ENCODE measurements at regions not wholly inside any gene's neighbourhood (a gene's known extent, or its start where the extent isn't known, plus 50 kb on each side); places are given as distances from the start of the nearest gene placed in this dataset.

DNA sequence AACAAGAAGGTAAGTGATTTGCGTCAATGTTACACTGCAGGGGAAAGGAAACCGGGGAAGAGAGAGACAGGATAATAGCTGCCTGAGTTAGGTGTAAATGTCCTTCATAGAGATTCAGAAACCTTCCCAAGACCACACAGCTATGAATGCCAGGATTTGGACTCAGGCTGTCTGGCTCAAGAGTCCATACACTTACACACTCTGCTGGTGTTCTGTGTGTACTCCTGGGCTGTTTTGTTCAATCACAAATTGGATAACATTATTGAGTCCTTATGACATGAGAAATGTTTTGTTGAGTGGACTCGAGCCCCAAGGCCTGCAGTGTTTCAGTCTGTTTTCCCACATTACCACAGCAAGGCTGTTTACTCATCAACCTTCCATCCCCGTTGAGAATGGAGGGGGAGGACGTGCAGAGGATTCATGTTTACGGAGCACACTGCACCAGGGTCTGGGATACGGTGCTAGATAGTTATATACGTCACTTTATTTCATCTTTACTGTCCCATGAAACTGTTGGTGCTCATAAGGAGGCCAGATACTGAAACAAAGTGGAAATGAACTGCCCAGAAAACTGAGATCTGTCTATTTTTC, 450.8 kb downstream of the HAPSTR1 start:
- no peaks in the 10 kb centered on the region for H3K36me3 ChIP-seq (ENCODE audit: control insufficient read depth, insufficient read depth, low read length)
- intact Hi-C loops (cut with micrococcal nuclease; ENCODE audit: unreplicated experiment) = no loop called here
- ATAC-seq (no peak), DNase-seq (ENCODE audit: low read depth, low spot score) (no peak)
- no peaks in the 10 kb centered on the region; the same call in 1 of the 2 replicates for H3K27me3 ChIP-seq (ENCODE audit: control insufficient read depth, insufficient read depth, low read length)
- ChIA-PET POLR2A (no interaction called here), CTCF (no interaction called here)
- no peak overlapping the region for H3K27ac ChIP-seq (ENCODE audit: low read length)
- TF ChIP-seq TCF7L2 (IDR thresholded peaks at IDR 0.05; ENCODE audit: low read depth, low read length) (no peak), SIN3A (IDR thresholded peaks at IDR 0.05; ENCODE audit: borderline replicate concordance, insufficient read depth, low read depth, low read length) (no peak), POLR2AphosphoS5 (IDR thresholded peaks at IDR 0.05; ENCODE audit: low read depth, low read length) (no peak)
- TF ChIP-seq, protein P1, sequence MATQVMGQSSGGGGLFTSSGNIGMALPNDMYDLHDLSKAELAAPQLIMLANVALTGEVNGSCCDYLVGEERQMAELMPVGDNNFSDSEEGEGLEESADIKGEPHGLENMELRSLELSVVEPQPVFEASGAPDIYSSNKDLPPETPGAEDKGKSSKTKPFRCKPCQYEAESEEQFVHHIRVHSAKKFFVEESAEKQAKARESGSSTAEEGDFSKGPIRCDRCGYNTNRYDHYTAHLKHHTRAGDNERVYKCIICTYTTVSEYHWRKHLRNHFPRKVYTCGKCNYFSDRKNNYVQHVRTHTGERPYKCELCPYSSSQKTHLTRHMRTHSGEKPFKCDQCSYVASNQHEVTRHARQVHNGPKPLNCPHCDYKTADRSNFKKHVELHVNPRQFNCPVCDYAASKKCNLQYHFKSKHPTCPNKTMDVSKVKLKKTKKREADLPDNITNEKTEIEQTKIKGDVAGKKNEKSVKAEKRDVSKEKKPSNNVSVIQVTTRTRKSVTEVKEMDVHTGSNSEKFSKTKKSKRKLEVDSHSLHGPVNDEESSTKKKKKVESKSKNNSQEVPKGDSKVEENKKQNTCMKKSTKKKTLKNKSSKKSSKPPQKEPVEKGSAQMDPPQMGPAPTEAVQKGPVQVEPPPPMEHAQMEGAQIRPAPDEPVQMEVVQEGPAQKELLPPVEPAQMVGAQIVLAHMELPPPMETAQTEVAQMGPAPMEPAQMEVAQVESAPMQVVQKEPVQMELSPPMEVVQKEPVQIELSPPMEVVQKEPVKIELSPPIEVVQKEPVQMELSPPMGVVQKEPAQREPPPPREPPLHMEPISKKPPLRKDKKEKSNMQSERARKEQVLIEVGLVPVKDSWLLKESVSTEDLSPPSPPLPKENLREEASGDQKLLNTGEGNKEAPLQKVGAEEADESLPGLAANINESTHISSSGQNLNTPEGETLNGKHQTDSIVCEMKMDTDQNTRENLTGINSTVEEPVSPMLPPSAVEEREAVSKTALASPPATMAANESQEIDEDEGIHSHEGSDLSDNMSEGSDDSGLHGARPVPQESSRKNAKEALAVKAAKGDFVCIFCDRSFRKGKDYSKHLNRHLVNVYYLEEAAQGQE (IDR thresholded peaks at IDR 0.05; ENCODE audit: insufficient read depth in 1 of 2, low read depth in 2 of 2, low read length in 1 of 2) = no peak
- TF ChIP-seq, protein P2, sequence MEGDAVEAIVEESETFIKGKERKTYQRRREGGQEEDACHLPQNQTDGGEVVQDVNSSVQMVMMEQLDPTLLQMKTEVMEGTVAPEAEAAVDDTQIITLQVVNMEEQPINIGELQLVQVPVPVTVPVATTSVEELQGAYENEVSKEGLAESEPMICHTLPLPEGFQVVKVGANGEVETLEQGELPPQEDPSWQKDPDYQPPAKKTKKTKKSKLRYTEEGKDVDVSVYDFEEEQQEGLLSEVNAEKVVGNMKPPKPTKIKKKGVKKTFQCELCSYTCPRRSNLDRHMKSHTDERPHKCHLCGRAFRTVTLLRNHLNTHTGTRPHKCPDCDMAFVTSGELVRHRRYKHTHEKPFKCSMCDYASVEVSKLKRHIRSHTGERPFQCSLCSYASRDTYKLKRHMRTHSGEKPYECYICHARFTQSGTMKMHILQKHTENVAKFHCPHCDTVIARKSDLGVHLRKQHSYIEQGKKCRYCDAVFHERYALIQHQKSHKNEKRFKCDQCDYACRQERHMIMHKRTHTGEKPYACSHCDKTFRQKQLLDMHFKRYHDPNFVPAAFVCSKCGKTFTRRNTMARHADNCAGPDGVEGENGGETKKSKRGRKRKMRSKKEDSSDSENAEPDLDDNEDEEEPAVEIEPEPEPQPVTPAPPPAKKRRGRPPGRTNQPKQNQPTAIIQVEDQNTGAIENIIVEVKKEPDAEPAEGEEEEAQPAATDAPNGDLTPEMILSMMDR (IDR thresholded peaks at IDR 0.05) = no peak
- H3K4me3 ChIP-seq (ENCODE audit: low read depth in 2 of 2, low read length in 2 of 2) = no peak overlapping the region
- no peaks in the 10 kb centered on the region for H3K9me3 ChIP-seq (ENCODE audit: control insufficient read depth, insufficient read depth, low read depth, low read length)
- in situ Hi-C loops (cut with HindIII; ENCODE audit: low pct_unique_long_range_greater_than_20kb, low sequenced_read_pairs) = no loop called here
- no TSS peak for BruUV-seq (replicated peaks)
- H3K4me1 ChIP-seq (ENCODE audit: control insufficient read depth, insufficient read depth, low read length) = no peaks in the 10 kb centered on the region

DNA sequence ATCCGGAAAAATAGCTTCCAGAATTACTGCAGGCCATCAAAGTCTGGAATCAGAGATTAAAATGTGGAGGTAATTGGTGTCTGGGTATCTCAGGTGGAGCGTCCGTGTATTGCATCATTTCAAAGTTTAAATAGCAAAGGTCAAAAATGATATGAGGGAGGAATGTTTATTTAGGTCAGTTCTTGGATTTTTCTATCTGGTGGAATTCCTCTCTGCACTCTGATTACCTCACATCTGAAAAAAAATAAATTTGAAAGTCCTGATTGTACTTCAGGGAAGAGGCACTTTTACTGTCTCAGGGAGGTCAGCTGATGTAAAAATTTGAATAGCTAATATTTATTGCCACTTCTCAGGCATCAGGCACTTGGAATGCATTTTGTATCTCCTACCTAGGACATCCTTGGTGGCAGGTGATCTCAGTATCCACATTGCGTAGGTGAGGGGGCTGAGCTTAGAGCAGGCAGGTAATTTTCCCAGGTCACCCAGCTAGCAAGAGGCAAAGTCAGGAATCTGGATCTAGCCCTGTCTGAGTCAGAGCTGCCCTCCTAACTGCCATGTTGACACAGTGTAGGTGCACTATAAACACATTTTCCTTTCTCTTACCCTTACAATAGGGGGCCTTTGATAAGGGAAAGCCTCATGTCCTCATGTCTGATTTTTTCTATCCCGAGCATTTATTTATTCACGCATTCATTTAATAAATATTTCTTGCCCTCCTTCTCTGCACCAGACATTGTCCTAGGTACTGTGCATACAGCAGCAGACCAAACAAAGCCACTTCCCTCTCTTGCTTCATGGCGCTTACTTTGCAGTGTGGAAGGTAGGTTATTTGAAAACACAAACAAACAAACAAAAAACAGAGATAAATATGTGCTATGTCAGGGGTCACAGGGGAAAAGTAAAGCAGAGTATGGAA, 454.3 kb downstream of the HAPSTR1 start:
- no peaks in the 10 kb centered on the region for H3K4me1 ChIP-seq (ENCODE audit: control insufficient read depth, insufficient read depth, low read length)
- no peak overlapping the region for H3K27ac ChIP-seq (ENCODE audit: low read length)
- DNase-seq (ENCODE audit: low read depth, low spot score) (no peak), ATAC-seq (no peak)
- H3K4me3 ChIP-seq (ENCODE audit: low read depth in 2 of 2, low read length in 2 of 2) = no peak overlapping the region
- no peak for TF ChIP-seq TCF7L2 (IDR thresholded peaks at IDR 0.05; ENCODE audit: low read depth, low read length)
- TF ChIP-seq SIN3A (IDR thresholded peaks at IDR 0.05; ENCODE audit: borderline replicate concordance, insufficient read depth, low read depth, low read length) = no peak
- TF ChIP-seq POLR2AphosphoS5 (IDR thresholded peaks at IDR 0.05; ENCODE audit: low read depth, low read length) = no peak
- TF ChIP-seq, protein P2 (IDR thresholded peaks at IDR 0.05) = no peak
- TF ChIP-seq, protein P1 (IDR thresholded peaks at IDR 0.05; ENCODE audit: insufficient read depth in 1 of 2, low read depth in 2 of 2, low read length in 1 of 2) = no peak
- in situ Hi-C loops (cut with HindIII; ENCODE audit: low pct_unique_long_range_greater_than_20kb, low sequenced_read_pairs) (no loop called here), intact Hi-C loops (cut with micrococcal nuclease; ENCODE audit: unreplicated experiment) (no loop called here)
- ChIA-PET POLR2A (no interaction called here), CTCF (no interaction called here)
- no peaks in the 10 kb centered on the region; the same call in 1 of the 2 replicates for H3K27me3 ChIP-seq (ENCODE audit: control insufficient read depth, insufficient read depth, low read length)
- H3K9me3 ChIP-seq (ENCODE audit: control insufficient read depth, insufficient read depth, low read depth, low read length) = no peaks in the 10 kb centered on the region
- BruUV-seq (replicated peaks) = no TSS peak
- no peaks in the 10 kb centered on the region for H3K36me3 ChIP-seq (ENCODE audit: control insufficient read depth, insufficient read depth, low read length)
